Iris pigment epithelial cell (primary cell): ENCODE measurements at regions not wholly inside any gene's neighbourhood (a gene's known extent, or its start where the extent isn't known, plus 50 kb on each side); places are given as distances from the start of the nearest gene placed in this dataset.

Experiments used
- DNase-seq: peaks from one replicate; pipeline ENCODE4 v3.0.0-alpha.2; 2011; ENCODE audit warnings: low read depth

- peak; percentile 1 for DNase-seq
Measured at GRCh38 chr9:13755551-13755950, 476.1 kb upstream of the MPDZ start.

GRCh38 chr9:13750639-13751038 lies 471.1 kb upstream of the MPDZ start:
- DNase-seq: no peak

- peak; percentile 94 for DNase-seq
Measured at GRCh38 chr9:13750061-13750460, 470.6 kb upstream of the MPDZ start.

GRCh38 chr9:13746876-13747275 lies 467.4 kb upstream of the MPDZ start:
- no peak for DNase-seq

GRCh38 chr9:13744261-13744901 lies 464.9 kb upstream of the MPDZ start:
- no peak for DNase-seq

GRCh38 chr9:13737885-13738284 lies 458.4 kb upstream of the MPDZ start:
- no peak for DNase-seq

- no peak for DNase-seq
Measured at GRCh38 chr9:13735181-13735580, 455.7 kb upstream of the MPDZ start.

GRCh38 chr9:13734601-13735000 lies 455.1 kb upstream of the MPDZ start:
- no peak for DNase-seq

- DNase-seq: no peak
Measured at GRCh38 chr9:13732290-13732689, 452.8 kb upstream of the MPDZ start.

GRCh38 chr9:13731637-13732036 lies 452.1 kb upstream of the MPDZ start:
- no peak for DNase-seq

- DNase-seq: no peak
Measured at GRCh38 chr9:13729955-13730354, 450.5 kb upstream of the MPDZ start.

GRCh38 chr9:13728917-13729811 lies 449.7 kb upstream of the MPDZ start:
- peak; percentile 63 for DNase-seq

- DNase-seq: no peak
Measured at GRCh38 chr9:13728131-13728530, 448.6 kb upstream of the MPDZ start.

GRCh38 chr9:13726746-13727145 lies 447.3 kb upstream of the MPDZ start:
- DNase-seq: no peak

- DNase-seq: no peak
Measured at GRCh38 chr9:13725516-13725915, 446.0 kb upstream of the MPDZ start.

GRCh38 chr9:13721481-13722235 lies 442.2 kb upstream of the MPDZ start:
- peak; percentile 89 for DNase-seq

- peak; percentile 97 for DNase-seq
Measured at GRCh38 chr9:13719981-13720676, 440.6 kb upstream of the MPDZ start.

- peak; percentile 69 for DNase-seq
Measured at GRCh38 chr9:13719446-13719845, 440.0 kb upstream of the MPDZ start.

GRCh38 chr9:13718539-13718938 lies 439.0 kb upstream of the MPDZ start:
- DNase-seq: peak; percentile 72

- DNase-seq: peak; percentile 56
Measured at GRCh38 chr9:13718086-13718485, 438.6 kb upstream of the MPDZ start.

- peak; percentile 55 for DNase-seq
Measured at GRCh38 chr9:13717322-13718054, 438.0 kb upstream of the MPDZ start.
